LoVo (cell line): ENCODE measurements at regions not wholly inside any gene's neighbourhood (a gene's known extent, or its start where the extent isn't known, plus 50 kb on each side); places are given as distances from the start of the nearest gene placed in this dataset.
"Not testable (repeated sequence)": the region's sequence is repeated elsewhere in the genome, so short reads cannot be mapped to it uniquely, and the experiment has no call there.

Source experiments
- DNase-seq: peaks from one replicate; pipeline ENCODE4 v3.0.0-alpha.2; 2016; ENCODE audit warnings: low spot score

GRCh38 chr11:103805688-103806009 is 230.8 kb upstream of the DDI1 start:
- DNase-seq, result no peak

- no peak for DNase-seq
These were observed 230.1 kb upstream of the DDI1 start for GRCh38 chr11:103806130-103806895.

GRCh38 chr11:103807806-103808205 is 228.6 kb upstream of the DDI1 start:
- DNase-seq, result no peak

GRCh38 chr11:103808252-103808651 is 228.2 kb upstream of the DDI1 start:
- DNase-seq, result no peak

GRCh38 chr11:103811870-103812455 is 224.5 kb upstream of the DDI1 start:
- DNase-seq, result no peak

DNA sequence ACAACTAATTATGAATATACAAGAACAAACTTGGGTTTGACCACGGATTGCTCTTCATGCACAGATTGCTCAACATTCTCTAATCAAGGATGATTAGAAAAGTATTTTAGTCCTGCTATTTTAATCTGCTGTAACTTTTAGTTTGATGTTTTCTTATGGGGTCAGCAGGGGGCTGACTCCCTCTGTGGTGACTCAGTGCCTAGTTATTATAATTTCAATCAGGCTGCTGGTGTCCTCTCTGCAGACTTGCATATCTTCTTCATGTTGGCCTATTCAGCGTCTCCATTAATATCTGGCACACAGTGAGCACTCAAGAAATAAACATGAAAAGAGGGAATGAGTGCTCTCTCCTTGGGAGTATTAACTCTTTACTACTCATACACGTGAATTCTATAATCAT is 223.8 kb upstream of the DDI1 start:
- DNase-seq, result no peak

DNA sequence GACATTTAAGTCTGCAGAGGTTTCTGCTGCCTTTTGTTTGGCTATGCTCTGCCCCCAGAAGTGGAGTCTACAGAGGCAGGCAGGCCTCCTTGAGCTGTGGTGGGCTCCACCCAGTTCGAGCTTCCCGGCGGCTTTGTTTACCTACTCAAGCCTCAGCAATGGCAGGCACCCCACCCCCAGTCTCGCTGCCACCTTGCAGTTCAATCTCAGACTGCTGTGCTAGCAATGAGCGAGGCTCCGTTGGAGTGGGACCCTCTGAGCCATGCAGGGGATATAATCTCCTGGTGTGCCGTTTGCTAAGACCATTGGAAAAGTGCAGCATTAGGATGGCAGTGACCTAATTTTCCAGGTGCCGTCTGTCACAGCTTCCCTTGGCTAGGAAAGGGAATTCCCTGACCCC is 216.1 kb upstream of the DDI1 start:
- not testable (repeated sequence) for DNase-seq

- no peak for DNase-seq
These were observed 212.3 kb upstream of the DDI1 start for GRCh38 chr11:103824116-103824515.

DNA sequence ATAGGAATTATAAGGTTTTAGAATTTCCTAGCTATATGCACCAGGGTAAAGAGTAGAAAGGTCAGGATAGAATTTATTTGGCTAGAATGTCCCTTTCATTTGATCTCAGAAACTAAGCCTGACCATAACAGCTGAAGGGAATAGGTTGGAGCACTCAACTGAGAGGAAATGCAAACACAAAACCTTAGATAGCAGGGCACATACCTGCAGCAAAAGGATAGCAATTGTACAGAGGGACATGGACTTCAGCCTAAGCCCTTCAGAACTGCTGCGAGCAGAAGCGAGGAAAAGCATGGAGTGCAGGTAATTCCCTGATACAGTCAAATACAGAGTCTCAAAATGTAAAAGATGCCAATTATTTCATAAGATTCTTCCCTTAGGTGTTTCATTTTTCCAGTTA is 211.0 kb upstream of the DDI1 start:
- DNase-seq, result no peak

DNA sequence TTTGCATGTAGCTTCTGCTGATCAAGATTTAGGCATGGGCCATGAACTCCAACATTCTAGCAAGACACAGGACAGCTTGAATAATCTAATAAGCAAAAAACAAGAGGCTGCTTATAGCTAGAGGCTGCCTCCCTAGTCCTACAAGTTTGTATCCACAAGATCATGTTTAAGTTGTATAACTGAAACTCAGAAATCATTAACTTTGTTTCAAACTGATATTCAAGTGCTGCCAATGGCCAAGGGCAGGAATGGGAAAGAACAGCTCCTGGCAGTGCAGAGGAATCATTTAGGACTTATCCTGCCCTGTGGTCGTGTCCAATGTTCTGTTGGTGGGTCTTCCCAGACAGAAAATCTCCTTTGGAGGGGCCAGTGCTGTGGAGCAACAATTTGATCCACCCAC is 209.6 kb upstream of the DDI1 start:
- DNase-seq, result no peak

GRCh38 chr11:103829596-103829995 is 206.8 kb upstream of the DDI1 start:
- no peak for DNase-seq

DNA sequence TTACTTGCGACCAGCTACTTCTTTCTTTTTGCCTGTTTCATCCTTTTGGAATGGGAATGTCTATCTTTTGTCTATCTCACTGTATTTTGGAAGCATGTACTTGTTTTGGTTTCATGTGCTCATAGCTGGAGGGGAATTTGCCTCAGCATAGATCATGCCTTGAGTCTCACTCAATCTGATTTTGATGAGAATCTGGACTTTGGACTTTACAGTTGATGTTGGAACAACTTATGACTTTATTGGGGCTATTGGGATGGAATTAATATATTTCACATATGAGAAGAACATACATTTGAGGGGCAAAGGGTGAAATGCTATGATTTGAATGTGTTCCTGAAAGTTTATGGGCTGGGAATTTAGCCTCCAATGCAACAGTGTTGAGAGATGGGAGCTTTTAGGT is 206.2 kb upstream of the DDI1 start:
- no peak for DNase-seq

DNA sequence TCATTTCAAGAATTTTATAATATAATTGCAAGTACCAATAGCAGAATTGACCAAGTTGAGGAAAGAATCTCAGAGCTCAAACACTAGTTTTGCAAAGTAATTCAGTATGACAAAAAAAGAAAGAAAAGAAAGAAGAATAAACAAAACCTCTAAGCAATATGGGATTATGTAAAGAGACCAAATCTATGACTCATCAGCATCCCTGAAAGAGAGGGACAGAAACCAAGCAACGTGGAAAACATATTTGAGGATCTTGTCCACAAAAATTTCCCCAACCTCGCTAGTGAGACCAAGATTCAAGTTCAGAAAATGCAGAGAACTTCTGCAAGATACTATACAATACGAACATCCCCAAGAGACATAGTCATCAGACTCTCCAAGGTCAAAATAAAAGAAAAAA is 203.7 kb upstream of the DDI1 start:
- no peak for DNase-seq

DNA sequence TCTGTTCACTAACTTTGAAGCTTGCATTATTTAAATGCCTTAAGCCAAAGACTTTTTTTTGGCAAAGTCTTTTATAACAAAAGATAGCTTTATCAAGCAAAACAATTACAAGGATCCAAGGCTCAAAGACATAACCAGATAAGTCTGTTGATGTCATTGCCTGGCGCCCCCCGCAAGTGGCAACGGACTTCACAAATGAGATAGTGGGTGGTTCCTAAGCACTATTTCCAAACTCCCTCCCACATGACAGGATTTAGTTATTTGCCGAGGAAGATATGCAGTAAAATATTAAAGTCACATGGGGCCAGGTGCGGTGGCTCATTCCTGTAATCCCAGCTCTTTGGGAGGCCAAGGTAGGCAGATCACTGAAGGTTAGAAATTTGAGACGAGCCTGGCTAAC is 194.2 kb upstream of the DDI1 start:
- DNase-seq, result no peak

DNA sequence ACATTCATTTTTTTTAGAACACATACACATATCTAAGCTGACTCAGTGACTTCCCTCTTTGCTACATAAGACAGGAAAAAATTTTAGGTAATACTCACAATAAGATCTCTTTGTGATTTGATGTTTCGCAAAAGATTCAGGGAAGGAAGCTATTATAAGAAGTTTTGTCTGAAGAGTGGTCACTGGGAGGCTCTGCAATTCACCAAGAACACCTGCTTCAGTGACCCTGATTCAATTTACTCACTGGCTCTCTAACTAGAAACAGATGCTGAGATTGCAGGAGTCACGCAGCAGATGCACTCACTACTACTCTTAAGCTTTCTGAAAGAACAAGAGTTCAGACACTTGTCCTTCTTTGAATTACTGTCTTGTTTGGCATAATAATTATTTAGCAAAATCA is 193.6 kb upstream of the DDI1 start:
- DNase-seq, result no peak

GRCh38 chr11:103844327-103845215 is 191.9 kb upstream of the DDI1 start:
- DNase-seq, result no peak

DNA sequence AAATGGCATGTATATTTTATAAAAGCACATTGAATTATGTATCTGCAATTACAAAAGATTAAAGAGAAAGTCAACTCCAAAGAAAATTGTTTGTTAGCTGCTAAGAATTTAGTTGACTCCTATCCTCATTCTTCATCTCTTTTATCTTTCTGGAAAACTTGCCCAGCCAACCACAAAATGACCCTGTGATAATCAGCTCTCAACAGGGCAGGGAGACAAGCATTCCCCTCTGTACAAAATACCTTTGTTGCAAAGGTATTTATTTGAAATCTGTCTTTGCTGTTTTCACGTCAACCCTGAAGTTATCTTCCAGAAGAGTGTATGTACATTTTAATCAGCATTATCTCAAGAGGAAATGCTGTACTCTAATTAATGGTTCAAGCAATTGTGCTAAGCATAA is 191.1 kb upstream of the DDI1 start:
- no peak for DNase-seq

GRCh38 chr11:103848686-103849085 is 187.8 kb upstream of the DDI1 start:
- no peak for DNase-seq

GRCh38 chr11:103849366-103849765 is 187.1 kb upstream of the DDI1 start:
- no peak for DNase-seq

GRCh38 chr11:103850419-103851165 is 185.8 kb upstream of the DDI1 start:
- no peak for DNase-seq

DNA sequence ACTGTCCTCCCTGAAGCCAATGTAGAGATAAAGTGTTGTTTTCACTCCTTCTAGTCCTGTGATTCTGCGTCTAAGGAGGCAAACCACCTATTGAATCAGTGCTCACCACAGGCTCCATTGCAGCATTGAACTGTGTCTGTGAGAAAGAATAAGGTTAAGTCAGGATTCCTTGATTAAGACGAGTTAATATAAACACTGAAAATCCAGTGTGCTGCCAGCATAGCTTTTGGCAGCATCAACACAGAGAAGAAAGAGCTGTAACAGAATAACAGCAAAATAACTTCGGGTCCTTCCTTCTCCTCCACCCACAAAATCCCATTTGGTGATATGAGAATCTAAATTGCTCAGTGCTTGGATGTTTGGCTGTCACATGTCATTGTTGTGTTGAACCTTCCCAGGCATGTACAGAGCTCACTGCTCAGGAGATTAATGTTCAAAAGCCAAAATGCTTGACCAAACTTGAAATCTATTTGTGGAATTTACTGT is 185.2 kb upstream of the DDI1 start:
- no peak for DNase-seq
